Smooth muscle cell (in vitro differentiated cells): ENCODE measurements at regions not wholly inside any gene's neighbourhood (a gene's known extent, or its start where the extent isn't known, plus 50 kb on each side); places are given as distances from the start of the nearest gene placed in this dataset.
"Not testable (repeated sequence)": the region's sequence is repeated elsewhere in the genome, so short reads cannot be mapped to it uniquely, and the experiment has no call there.

Source experiments
- DNase-seq: peaks from one replicate; lab custom pipeline; 2025; ENCODE audit not compliant: unreplicated experiment; lab: John Stamatoyannopoulos, UW
- H2AFZ ChIP-seq: fragments of 200-600 bp; sonication (generic); 2 replicates; pipeline ENCODE4 v1.6.0; 2016; ENCODE audit warnings: antibody characterized with exemption, low read depth, mild to moderate bottlenecking
- H3F3A ChIP-seq: fragments of 200-600 bp; sonication (generic); 2 replicates; pipeline ENCODE4 v1.6.0; 2017; ENCODE audit warnings: antibody characterized with exemption, low read depth
- H3K27ac ChIP-seq: fragments of 200-600 bp; sonication (generic); 2 replicates; pipeline ENCODE4 v1.5.1; 2016; ENCODE audit warnings: low read depth, mild to moderate bottlenecking
- H3K27me3 ChIP-seq: fragments of 200-600 bp; sonication (generic); 2 replicates; pipeline ENCODE4 v1.6.1; 2016; ENCODE audit warnings: low read depth, mild to moderate bottlenecking
- H3K36me3 ChIP-seq: fragments of 200-600 bp; sonication (generic); 2 replicates; pipeline ENCODE4 v1.5.1; 2016; ENCODE audit warnings: low read depth
- H3K4me1 ChIP-seq: fragments of 200-600 bp; sonication (generic); 2 replicates; pipeline ENCODE4 v1.5.1; 2016; ENCODE audit warnings: low read depth
- H3K4me2 ChIP-seq: fragments of 200-600 bp; sonication (generic); 2 replicates; pipeline ENCODE4 v1.6.0; 2016; ENCODE audit warnings: mild to moderate bottlenecking
- H3K4me3 ChIP-seq: fragments of 200-600 bp; sonication (generic); 2 replicates; pipeline ENCODE4 v1.5.1; 2016; ENCODE audit warnings: mild to moderate bottlenecking
- H3K79me2 ChIP-seq: fragments of 200-600 bp; sonication (generic); 2 replicates; pipeline ENCODE4 v1.6.0; 2016; ENCODE audit warnings: low read depth, mild to moderate bottlenecking
- H3K9ac ChIP-seq: fragments of 200-600 bp; sonication (generic); 2 replicates; pipeline ENCODE4 v1.6.0; 2016; ENCODE audit warnings: low read depth
- H3K9me3 ChIP-seq: fragments of 200-600 bp; sonication (generic); replicated peaks from 2 replicates; pipeline ENCODE4 v1.5.1; 2016; ENCODE audit warnings: low read depth
- H4K20me1 ChIP-seq: fragments of 200-600 bp; sonication (generic); 2 replicates; pipeline ENCODE4 v1.6.0; 2016; ENCODE audit warnings: low read depth
- WGBS: methylation state at CpG from one replicate; pipeline ENCODE4 v1.1.7; 2016; ENCODE audit warnings: low lambda C conversion rate; 5-methylcytosine and 5-hydroxymethylcytosine counted together
- TF ChIP-seq, protein P1 (sequence below): fragments of 200-600 bp; sonication (generic); IDR thresholded peaks from 2 replicates; pipeline ENCODE4 v1.5.1; 2017; ENCODE audit warnings: borderline replicate concordance, mild to moderate bottlenecking, antibody characterized with exemption; ENCODE audit not compliant: insufficient read depth, poor library complexity, severe bottlenecking

DNA sequence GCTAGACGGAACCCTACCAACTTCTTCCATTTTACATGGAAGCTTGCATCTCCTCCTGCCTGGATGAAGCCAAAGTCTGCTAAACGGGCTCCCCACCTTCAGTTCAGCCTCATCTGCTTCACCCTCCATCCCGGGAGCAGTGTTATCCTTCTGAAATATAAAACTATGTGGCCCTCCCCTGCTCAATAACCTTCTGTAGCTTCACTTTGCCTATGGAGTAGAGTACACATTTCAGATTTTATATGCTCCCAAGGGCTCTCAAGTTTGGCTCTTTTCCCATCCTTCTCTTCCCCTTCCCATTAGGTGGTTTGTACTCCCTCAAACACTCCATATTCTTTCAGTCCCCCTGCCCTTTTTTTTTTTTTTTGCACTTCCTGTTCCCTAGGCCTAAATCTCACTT is 115.9 kb upstream of the RAI2 start:
- WGBS: 76% methylated on average over 3 of the region's 3 CpGs
- Histone ChIP-seq H3K27ac (no peak overlapping the region), H3K9me3 (no peaks in the 10 kb centered on the region)

DNA sequence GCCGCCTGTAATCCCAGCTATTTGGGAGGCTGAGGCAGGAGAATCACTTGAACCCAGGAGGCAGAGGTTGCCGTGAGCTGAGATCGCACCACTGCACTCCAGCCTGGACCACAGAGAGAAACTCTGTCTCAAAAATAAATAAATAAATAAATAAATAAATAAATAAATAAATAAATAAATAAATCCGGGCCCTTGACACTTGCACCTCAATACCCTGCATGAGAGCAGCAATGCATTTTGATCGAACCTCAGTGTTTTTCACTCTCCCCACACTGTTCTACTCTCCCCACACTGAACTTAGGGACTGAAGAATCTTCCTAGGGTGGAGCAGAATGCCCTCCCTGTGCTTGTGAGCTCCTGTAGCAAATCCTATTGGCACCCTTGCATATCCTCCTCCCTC is 114.3 kb upstream of the RAI2 start:
- H3K79me2 ChIP-seq, H4K20me1 ChIP-seq, H2AFZ ChIP-seq, H3K4me2 ChIP-seq, DNase-seq, H3K9me3 ChIP-seq, H3K27ac ChIP-seq, H3K4me3 ChIP-seq, H3K27me3 ChIP-seq, H3K4me1 ChIP-seq, H3K36me3 ChIP-seq, H3F3A ChIP-seq, H3K9ac ChIP-seq: not testable (repeated sequence)
- WGBS: 88% methylated on average over 5 of the region's 5 CpGs

More for the DNA sequence above, 115.9 kb upstream of the RAI2 start:
- H3K4me1 ChIP-seq: no peaks in the 10 kb centered on the region
- TF ChIP-seq, protein P1, sequence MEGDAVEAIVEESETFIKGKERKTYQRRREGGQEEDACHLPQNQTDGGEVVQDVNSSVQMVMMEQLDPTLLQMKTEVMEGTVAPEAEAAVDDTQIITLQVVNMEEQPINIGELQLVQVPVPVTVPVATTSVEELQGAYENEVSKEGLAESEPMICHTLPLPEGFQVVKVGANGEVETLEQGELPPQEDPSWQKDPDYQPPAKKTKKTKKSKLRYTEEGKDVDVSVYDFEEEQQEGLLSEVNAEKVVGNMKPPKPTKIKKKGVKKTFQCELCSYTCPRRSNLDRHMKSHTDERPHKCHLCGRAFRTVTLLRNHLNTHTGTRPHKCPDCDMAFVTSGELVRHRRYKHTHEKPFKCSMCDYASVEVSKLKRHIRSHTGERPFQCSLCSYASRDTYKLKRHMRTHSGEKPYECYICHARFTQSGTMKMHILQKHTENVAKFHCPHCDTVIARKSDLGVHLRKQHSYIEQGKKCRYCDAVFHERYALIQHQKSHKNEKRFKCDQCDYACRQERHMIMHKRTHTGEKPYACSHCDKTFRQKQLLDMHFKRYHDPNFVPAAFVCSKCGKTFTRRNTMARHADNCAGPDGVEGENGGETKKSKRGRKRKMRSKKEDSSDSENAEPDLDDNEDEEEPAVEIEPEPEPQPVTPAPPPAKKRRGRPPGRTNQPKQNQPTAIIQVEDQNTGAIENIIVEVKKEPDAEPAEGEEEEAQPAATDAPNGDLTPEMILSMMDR: no peak
- H3K4me3 ChIP-seq: no peak overlapping the region
- H2AFZ ChIP-seq: no peak overlapping the region
- H3K27me3 ChIP-seq: no peaks in the 10 kb centered on the region
- H3K4me2 ChIP-seq: no peak overlapping the region
- no peak for DNase-seq
- no peak overlapping the region for H3K9ac ChIP-seq
- H3F3A ChIP-seq: no peaks in the 10 kb centered on the region
- no peaks in the 10 kb centered on the region for H4K20me1 ChIP-seq
- H3K79me2 ChIP-seq: no peaks in the 10 kb centered on the region
- H3K36me3 ChIP-seq: no peaks in the 10 kb centered on the region

DNA sequence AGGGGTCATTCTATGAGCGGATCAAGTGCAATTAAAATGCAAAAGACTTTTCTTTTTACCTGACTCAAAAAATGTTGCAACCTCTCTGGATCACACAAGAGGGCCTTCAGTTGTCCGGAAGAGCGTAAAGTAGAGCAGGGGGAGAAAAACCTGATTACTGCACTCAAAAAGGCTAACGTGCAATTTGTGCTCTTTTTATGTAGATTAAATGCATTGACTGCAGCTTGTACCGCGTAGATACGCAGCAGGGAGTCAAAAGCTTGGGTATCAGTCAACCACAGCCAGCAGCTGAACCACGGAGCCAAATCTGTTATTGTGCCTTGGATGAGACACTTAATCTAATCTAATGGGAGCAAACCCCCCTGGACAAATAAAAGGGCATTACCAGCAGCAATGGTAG is 107.3 kb upstream of the RAI2 start:
- Histone ChIP-seq H3K79me2 (no peaks in the 10 kb centered on the region), H3K27me3 (no peaks in the 10 kb centered on the region), H3K9ac (no peak overlapping the region), H3K9me3 (no peaks in the 10 kb centered on the region), H3F3A (no peaks in the 10 kb centered on the region), H3K4me3 (no peak overlapping the region), H2AFZ (no peak overlapping the region), H4K20me1 (no peaks in the 10 kb centered on the region), H3K36me3 (no peaks in the 10 kb centered on the region), H3K27ac (no peak overlapping the region), H3K4me1 (no peaks in the 10 kb centered on the region), H3K4me2 (no peak overlapping the region)
- TF ChIP-seq, protein P1: no peak
- WGBS: 78% methylated on average over 8 of the region's 8 CpGs
- DNase-seq: no peak

DNA sequence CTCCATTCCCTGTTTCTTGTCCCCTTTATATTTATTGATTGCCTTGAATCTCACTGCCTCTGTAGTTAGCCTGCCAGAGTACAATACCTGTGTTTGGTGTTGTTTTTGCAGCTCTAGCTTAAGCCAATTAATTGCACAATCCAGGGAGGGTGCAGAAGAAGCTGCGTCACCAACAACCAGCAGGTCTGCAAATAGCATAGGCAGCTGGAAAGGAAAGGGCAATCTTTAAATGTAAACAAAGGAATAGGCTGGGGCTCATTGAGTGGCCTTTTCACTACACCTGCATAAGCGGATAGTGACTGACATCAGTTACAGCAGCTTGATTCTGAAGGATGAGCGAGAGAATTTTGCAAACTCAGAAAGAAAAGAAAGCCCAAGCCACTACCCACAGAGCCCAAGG is 106.8 kb upstream of the RAI2 start:
- no peaks in the 10 kb centered on the region for H3K27me3 ChIP-seq
- no peak overlapping the region for H3K9ac ChIP-seq
- no peaks in the 10 kb centered on the region for H3F3A ChIP-seq
- no peaks in the 10 kb centered on the region for H4K20me1 ChIP-seq
- no peaks in the 10 kb centered on the region for H3K36me3 ChIP-seq
- H3K4me3 ChIP-seq: no peak overlapping the region
- H3K27ac ChIP-seq: no peak overlapping the region
- WGBS: 80% methylated on average over 3 of the region's 3 CpGs
- no peak overlapping the region for H3K4me2 ChIP-seq
- H3K4me1 ChIP-seq: no peaks in the 10 kb centered on the region
- H2AFZ ChIP-seq: no peak overlapping the region
- TF ChIP-seq, protein P1: no peak
- no peaks in the 10 kb centered on the region for H3K79me2 ChIP-seq
- DNase-seq: no peak
- no peaks in the 10 kb centered on the region for H3K9me3 ChIP-seq
